HG02870 (cell line): ENCODE measurements at regions not wholly inside any gene's neighbourhood (a gene's known extent, or its start where the extent isn't known, plus 50 kb on each side); places are given as distances from the start of the nearest gene placed in this dataset.
"Not testable (repeated sequence)": the region's sequence is repeated elsewhere in the genome, so short reads cannot be mapped to it uniquely, and the experiment has no call there.

Experiments
- ATAC-seq: cut with Tn5 transposase; IDR thresholded peaks from one replicate; pipeline ENCODE4 v1.9.1; 2021; ENCODE audit warnings: mild to moderate bottlenecking, moderate library complexity; ENCODE audit not compliant: unreplicated experiment

- ATAC-seq = no peak
These were observed 578.9 kb downstream of the ZWINT start for GRCh38 chr10:55782181-55782580.

DNA sequence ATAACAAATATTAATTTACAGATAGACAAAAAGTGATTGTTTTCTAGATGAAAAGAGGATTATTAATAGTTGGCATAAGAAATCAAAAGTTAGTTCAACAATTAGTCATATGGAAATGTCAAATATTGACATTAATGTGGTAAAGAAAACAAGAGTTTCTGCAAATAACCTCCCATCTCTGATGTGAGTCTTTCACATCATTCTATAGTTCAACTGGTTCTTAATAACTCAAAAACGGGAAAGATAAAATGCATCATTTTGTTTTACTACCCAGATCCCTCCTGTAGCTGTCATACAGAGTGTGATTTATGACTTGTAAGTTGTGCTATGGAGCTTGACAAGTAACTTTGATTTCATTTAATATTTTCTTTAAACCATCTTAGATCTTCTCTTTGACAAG lies 594.8 kb downstream of the ZWINT start:
- ATAC-seq = no peak

DNA sequence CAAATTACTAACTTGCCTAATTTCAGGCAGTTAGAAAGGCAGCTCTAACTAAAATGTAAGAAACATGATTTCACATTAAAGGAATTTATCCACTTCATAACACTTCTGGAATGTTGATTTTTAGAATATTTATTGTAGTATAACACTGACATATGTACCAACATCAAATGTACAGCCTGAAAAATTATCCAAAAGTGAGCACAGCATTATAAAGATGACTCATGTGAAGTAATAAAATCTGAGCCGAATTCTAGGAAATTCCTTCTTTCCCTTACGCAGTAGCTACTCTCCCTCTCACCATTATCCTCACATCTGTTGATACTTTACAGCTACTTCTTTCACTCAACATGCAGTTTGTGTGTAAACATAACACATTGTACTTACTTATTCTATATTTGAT lies 610.6 kb downstream of the ZWINT start:
- no peak for ATAC-seq

- no peak for ATAC-seq
These were observed 613.8 kb downstream of the ZWINT start for GRCh38 chr10:55747244-55747643.

GRCh38 chr10:55746002-55746401 lies 615.1 kb downstream of the ZWINT start:
- ATAC-seq = no peak

DNA sequence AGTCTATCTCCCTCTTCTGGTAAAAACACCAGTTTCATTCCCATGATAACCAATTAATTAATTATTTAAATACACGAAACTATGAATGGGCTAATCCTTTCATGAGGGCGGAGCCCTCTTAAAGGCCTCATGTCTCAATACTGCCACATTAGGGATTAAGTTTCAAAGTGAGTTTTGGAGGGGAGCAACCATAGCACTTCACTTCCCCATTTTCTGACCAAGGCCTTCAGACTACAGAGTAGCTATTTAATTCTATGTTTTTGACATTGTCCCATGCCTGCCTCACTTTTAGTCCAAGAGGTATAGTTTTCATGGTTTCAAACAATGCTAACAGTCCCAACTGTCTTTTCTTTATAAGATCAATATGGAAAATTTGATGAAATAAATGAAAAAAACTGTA lies 618.6 kb downstream of the ZWINT start:
- no peak for ATAC-seq

DNA sequence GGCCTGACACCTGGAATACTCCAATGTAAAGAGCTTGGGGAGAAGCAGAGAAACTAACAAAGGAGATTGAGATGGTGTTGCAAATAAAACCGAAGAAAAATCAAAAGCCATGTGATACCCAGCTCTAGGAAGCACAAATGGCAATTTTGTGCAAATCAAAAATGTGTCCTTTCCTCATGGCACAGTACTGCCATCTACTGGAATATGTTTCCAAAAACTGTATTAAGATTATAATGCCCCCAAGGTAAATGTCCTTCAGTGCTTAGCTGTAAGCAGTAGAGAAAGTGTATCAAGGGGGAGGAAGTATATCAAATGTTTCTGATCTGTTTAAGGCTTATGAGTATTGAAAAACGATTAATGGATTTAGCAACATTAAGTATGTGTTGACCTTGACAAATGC lies 620.3 kb downstream of the ZWINT start:
- ATAC-seq = peak; percentile 53

- no peak for ATAC-seq
These were observed 620.9 kb downstream of the ZWINT start for GRCh38 chr10:55740110-55740509.

- ATAC-seq = no peak
These were observed 626.9 kb downstream of the ZWINT start for GRCh38 chr10:55734112-55734511.

DNA sequence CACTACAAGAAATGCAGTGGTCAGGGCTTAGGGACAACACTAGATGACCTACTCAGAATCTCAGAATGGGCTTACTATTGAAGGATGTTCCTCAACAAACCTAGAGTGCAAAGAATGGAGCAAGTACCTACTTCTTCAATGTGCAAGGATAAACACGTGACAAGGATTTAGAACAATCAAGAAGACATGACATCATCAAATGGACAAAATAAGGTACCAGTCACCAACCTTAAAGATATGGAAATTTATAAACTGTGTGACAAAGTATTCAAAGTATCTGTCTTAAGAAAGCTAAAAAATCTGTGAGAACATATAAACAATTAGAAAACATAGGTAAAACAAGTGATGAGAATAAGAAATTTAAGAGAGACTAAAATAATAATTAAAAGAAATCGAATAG lies 656.1 kb downstream of the ZWINT start:
- no peak for ATAC-seq

- no peak for ATAC-seq
These were observed 692.6 kb downstream of the ZWINT start for GRCh38 chr10:55668326-55668922.

- no peak for ATAC-seq
These were observed 707.5 kb downstream of the ZWINT start for GRCh38 chr10:55653531-55653930.

- ATAC-seq = no peak
These were observed 719.5 kb downstream of the ZWINT start for GRCh38 chr10:55641601-55642000.

GRCh38 chr10:55631071-55631654 lies 729.9 kb downstream of the ZWINT start:
- ATAC-seq = peak; percentile 73

DNA sequence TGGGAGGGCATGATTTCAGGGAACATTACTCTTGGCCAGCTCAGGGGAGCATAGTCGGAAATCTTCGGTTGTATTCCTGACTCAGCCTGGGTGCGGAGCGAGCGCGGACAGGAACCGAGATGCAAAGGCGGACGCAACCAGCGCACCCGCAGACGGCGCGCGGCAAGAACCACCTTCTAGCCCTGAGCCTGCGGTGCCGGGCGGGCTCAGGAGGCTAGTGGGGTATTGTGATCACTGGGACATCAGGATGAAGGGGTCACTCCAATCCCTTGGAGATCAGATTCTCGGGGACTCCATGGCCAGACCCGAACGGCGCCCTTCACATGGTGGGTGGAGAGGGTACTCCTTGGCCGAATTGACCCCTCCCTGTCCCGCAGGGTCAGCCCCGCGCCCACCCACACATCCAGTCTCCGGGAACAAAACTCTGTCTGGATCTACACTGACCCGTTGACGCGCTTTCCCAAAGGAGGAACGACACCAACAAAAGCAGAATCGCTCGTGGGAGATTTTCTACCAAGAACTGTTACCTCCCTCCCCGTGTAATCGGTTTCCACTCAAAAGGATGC lies 730.5 kb downstream of the ZWINT start:
- ATAC-seq = no peak

DNA sequence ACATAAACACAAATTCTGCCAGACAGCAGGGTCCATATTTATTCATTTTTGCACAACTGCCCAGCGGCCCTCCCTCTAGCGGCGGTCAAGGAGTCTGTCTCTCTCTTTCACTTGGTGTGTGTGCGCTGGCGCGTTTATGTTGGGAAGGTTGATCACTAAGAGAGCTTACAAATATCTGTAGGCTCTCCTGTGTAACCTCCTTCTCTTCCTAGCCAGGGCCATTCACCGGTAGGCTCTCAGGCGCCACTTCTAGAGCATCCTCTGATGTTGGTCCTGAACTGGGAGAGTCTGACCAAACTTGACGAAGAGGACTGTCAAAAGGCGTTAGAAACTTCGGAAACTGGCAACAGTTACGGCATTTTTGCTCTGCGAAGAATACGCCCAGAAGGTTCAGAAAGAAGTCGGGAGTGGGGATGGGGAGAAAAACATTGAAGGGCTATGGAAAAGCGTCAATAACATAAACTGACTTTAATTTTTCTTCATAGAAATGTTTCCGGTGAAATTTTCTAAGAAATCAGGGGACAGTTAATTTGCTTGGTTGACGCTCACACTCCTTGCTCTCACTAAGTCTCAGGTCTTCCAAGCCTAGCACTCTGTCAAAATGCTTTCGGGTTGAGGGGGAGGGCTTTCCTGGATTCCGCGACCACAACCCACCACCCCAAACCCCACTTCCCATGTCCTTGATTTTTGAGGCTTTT lies 731.1 kb downstream of the ZWINT start:
- peak; percentile 46 for ATAC-seq

- ATAC-seq = no peak
These were observed 732.8 kb downstream of the ZWINT start for GRCh38 chr10:55628260-55628701.

DNA sequence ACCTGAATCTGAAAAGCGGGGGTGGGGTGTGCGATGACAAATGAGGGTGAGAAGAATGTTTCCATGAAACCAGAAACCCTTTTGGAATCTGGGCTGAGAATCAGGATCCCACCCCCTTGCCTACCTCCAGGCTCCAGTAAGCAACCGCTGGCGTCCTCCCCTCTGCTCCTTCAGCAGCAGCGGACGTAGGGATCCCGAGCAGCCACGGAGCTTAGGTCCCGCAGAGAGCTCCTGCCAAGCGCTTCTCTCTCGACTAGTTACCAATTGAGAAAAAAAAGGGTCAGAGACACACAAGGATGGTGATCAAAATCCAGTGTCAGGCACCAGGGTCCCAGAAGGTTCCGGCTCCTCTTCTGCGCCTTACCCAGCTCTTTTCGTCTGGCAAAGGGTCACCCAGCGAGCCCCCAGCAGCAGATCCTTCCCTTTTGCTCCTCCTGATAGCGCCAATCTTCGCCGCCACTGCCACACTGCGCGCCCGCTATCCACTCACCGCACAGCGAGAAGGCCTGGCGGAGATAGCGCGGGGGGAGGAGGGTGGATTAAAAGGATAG lies 733.5 kb downstream of the ZWINT start:
- no peak for ATAC-seq

GRCh38 chr10:55601690-55602478 lies 759.2 kb downstream of the ZWINT start:
- ATAC-seq = not testable (repeated sequence)

GRCh38 chr10:55551603-55552002 lies 750.6 kb upstream of the PCDH15 start:
- no peak for ATAC-seq

DNA sequence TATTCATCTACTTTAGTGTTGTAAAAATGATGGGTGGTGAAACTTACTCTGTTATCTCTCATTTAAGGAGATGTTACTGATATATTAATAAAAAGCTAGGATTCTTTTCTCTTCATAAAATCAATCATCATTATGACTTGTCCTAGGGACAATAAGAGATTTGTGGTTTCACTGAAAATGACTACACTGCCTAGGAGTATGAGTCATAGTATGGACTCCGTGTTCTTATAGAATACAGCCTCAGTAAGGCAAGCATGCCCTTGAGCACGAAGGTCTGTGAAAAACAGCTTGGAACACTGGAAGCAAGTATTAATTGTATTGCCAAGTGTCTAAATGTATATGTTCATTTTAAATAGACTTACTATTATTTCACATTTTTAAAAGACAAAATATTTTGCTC lies 749.2 kb upstream of the PCDH15 start:
- ATAC-seq = no peak
